ENCODE measurements at regions not wholly inside any gene's neighbourhood (a gene's known extent, or its start where the extent isn't known, plus 50 kb on each side); places are given as distances from the start of the nearest gene placed in this dataset.

GRCh38 chr3:118347396-118348168 lies 687.1 kb downstream of the IGSF11 start:
- Histone ChIP-seq H3K9me3 (no peaks in the 10 kb centered on the region), H3K27ac (no peak overlapping the region), H3K27me3 (no peaks in the 10 kb centered on the region), H3K36me3 (no peaks in the 10 kb centered on the region), H3K4me3 (replicated peaks in 1 of 3) (no peak overlapping the region), H3K4me1 (no peaks in the 10 kb centered on the region)
- TF ChIP-seq POLR2A (IDR thresholded peaks at IDR 0.05) = no peak
- no peak for TF ChIP-seq CTCF (IDR thresholded peaks at IDR 0.05)
- no peak for DNase-seq
- intact Hi-C loops (cut with DNase I) = no loop called here

GRCh38 chr3:118348169-118348557 lies 686.5 kb downstream of the IGSF11 start:
- H3K9me3 ChIP-seq = no peaks in the 10 kb centered on the region
- H3K4me3 ChIP-seq (replicated peaks in 1 of 3) = no peak overlapping the region
- H3K27ac ChIP-seq = no peak overlapping the region
- DNase-seq = no peak
- TF ChIP-seq POLR2A (IDR thresholded peaks at IDR 0.05) (no peak), CTCF (IDR thresholded peaks at IDR 0.05) (no peak)
- H3K27me3 ChIP-seq = no peaks in the 10 kb centered on the region
- intact Hi-C loops (cut with DNase I) = no loop called here
- no peaks in the 10 kb centered on the region for H3K36me3 ChIP-seq
- WGBS, 2 donors = 63 to 86% methylated on average over 1 of the region's 1 CpG
- H3K4me1 ChIP-seq = no peaks in the 10 kb centered on the region

GRCh38 chr3:118354556-118354955 lies 680.1 kb downstream of the IGSF11 start:
- no peaks in the 10 kb centered on the region for H3K9me3 ChIP-seq
- H3K27ac ChIP-seq = no peak overlapping the region
- intact Hi-C loops (cut with DNase I) = no loop called here
- no peaks in the 10 kb centered on the region for H3K4me1 ChIP-seq
- WGBS, 2 donors = 70 to 83% methylated on average over 1 of the region's 1 CpG
- no peaks in the 10 kb centered on the region for H3K27me3 ChIP-seq
- H3K4me3 ChIP-seq (replicated peaks in 1 of 3) = no peak overlapping the region
- no peaks in the 10 kb centered on the region for H3K36me3 ChIP-seq
- no peak for DNase-seq
- TF ChIP-seq POLR2A (IDR thresholded peaks at IDR 0.05) = no peak
- TF ChIP-seq CTCF (IDR thresholded peaks at IDR 0.05) = no peak

GRCh38 chr3:118369892-118370491 lies 664.7 kb downstream of the IGSF11 start:
- Histone ChIP-seq H3K27me3 (no peaks in the 10 kb centered on the region), H3K9me3 (no peaks in the 10 kb centered on the region), H3K4me3 (replicated peaks in 1 of 3) (no peak overlapping the region), H3K27ac (no peak overlapping the region), H3K36me3 (no peaks in the 10 kb centered on the region), H3K4me1 (no peaks in the 10 kb centered on the region)
- no peak for DNase-seq
- WGBS, 2 donors = 93% methylated on average over 4 of the region's 4 CpGs
- intact Hi-C loops (cut with DNase I) = no loop called here
- no peak for TF ChIP-seq POLR2A (IDR thresholded peaks at IDR 0.05)
- TF ChIP-seq CTCF (IDR thresholded peaks at IDR 0.05) = no peak

GRCh38 chr3:118380576-118380975 lies 654.1 kb downstream of the IGSF11 start:
- Histone ChIP-seq H3K27me3 (no peaks in the 10 kb centered on the region), H3K27ac (no peak overlapping the region), H3K9me3 (no peaks in the 10 kb centered on the region), H3K4me3 (replicated peaks in 1 of 3) (no peak overlapping the region), H3K36me3 (no peaks in the 10 kb centered on the region), H3K4me1 (no peaks in the 10 kb centered on the region)
- no peak for DNase-seq
- 55 to 64% methylated on average over 2 of the region's 2 CpGs for WGBS, 2 donors
- intact Hi-C loops (cut with DNase I) = no loop called here
- no peak for TF ChIP-seq POLR2A (IDR thresholded peaks at IDR 0.05)
- TF ChIP-seq CTCF (IDR thresholded peaks at IDR 0.05) = no peak

Data from thyroid gland (tissue), 4 donors.